Panc1 (cell line): ENCODE measurements at regions not wholly inside any gene's neighbourhood (a gene's known extent, or its start where the extent isn't known, plus 50 kb on each side); places are given as distances from the start of the nearest gene placed in this dataset.

ENCODE experiments used
- ATAC-seq: fragments of 200-7000 bp; cut with Tn5 transposase; 2 replicates; pipeline ENCODE4 v1.9.1; 2020; ENCODE audit warnings: mild to moderate bottlenecking, moderate library complexity
- BruUV-seq: library from RNA; stranded (reverse); fragments of 400-500 nt; replicated peaks from 2 replicates; lab custom pipeline; 2021; lab: Mats Ljungman, UMichigan
- CTCF ChIA-PET: fragments of 300-600 bp; sonication (Branson Sonifier 250); formaldehyde crosslinking; loops from one replicate; lab custom pipeline; 2022; ENCODE audit warnings: antibody characterized with exemption; lab: Charles Lee
- POLR2A ChIA-PET: fragments of 300-600 bp; sonication (Branson Sonifier 250); formaldehyde crosslinking; loops from one replicate; lab custom pipeline; 2022; ENCODE audit warnings: antibody characterized with exemption; lab: Charles Lee
- DNase-seq: peaks from one replicate; pipeline ENCODE4 v3.0.0-alpha.2; 2010; ENCODE audit warnings: low read depth, low spot score
- H3K27ac ChIP-seq: 2 replicates; pipeline ENCODE4 v1.5.1; 2011; ENCODE audit warnings: mild to moderate bottlenecking, low read length, inconsistent platforms
- H3K27me3 ChIP-seq: fragments of 200-500 bp; sonication (Bioruptor generic); 2 replicates; pipeline ENCODE4 v1.6.0; 2014; ENCODE audit warnings: low read length, inconsistent platforms; ENCODE audit not compliant: control insufficient read depth, insufficient read depth
- H3K36me3 ChIP-seq: fragments of 200-500 bp; sonication (Bioruptor generic); 2 replicates; pipeline ENCODE4 v1.5.1; 2014; ENCODE audit warnings: inconsistent platforms, mild to moderate bottlenecking, low read length, moderate library complexity; ENCODE audit not compliant: control insufficient read depth, insufficient read depth
- H3K4me1 ChIP-seq: 2 replicates; pipeline ENCODE4 v1.5.1; 2011; ENCODE audit warnings: inconsistent platforms, mild to moderate bottlenecking, low read length, moderate library complexity; ENCODE audit not compliant: control insufficient read depth, insufficient read depth
- H3K4me3 ChIP-seq, 2 experiments: 2 replicates each; pipeline ENCODE4 v1.5.1; 2011 to 2012; ENCODE audit warnings: low read depth in 2 of 2, low read length in 2 of 2, mild to moderate bottlenecking in 2 of 2, inconsistent platforms in 1 of 2, moderate library complexity in 1 of 2
- H3K9me3 ChIP-seq: fragments of 200-500 bp; sonication (Bioruptor generic); 2 replicates; pipeline ENCODE4 v1.5.1; 2014; ENCODE audit warnings: low read depth, mild to moderate bottlenecking, inconsistent platforms, low read length, moderate library complexity; ENCODE audit not compliant: control insufficient read depth, insufficient read depth
- POLR2AphosphoS5 ChIP-seq: IDR thresholded peaks from 2 replicates; pipeline ENCODE4 v1.6.1; 2012; ENCODE audit warnings: mild to moderate bottlenecking, low read depth, low read length, moderate library complexity
- SIN3A ChIP-seq: IDR thresholded peaks from 2 replicates; pipeline ENCODE4 v1.6.1; 2012; ENCODE audit warnings: low read depth, mild to moderate bottlenecking, low read length, moderate library complexity, borderline replicate concordance; ENCODE audit not compliant: insufficient read depth
- TCF7L2 ChIP-seq: IDR thresholded peaks from 2 replicates; pipeline ENCODE4 v1.6.1; 2011; ENCODE audit warnings: mild to moderate bottlenecking, low read depth, low read length, inconsistent platforms
- in situ Hi-C: cut with HindIII; loops from 2 replicates; pipeline ENCODE4 v1.10.0; 2016; ENCODE audit warnings: low sequenced_read_pairs, low pct_unique_long_range_greater_than_20kb
- intact Hi-C: fragments of 100-400 bp; cut with micrococcal nuclease; formaldehyde crosslinking; loops from one replicate; pipeline ENCODE4 v1.10.0; 2022; ENCODE audit not compliant: unreplicated experiment
- TF ChIP-seq, protein P1 (sequence below), 2 experiments: IDR thresholded peaks; 2 replicates each; pipeline ENCODE4 v1.6.1; 2011 to 2012; ENCODE audit warnings: low read depth in 2 of 2, control low read depth in 1 of 2, low read length in 1 of 2, mild to moderate bottlenecking in 1 of 2, moderate library complexity in 1 of 2; ENCODE audit not compliant: insufficient read depth in 1 of 2
- TF ChIP-seq, protein P2 (sequence below): fragments of 450-650 bp; IDR thresholded peaks from 2 replicates; pipeline ENCODE4 v1.5.1; 2017; ENCODE audit warnings: mild to moderate bottlenecking

DNA sequence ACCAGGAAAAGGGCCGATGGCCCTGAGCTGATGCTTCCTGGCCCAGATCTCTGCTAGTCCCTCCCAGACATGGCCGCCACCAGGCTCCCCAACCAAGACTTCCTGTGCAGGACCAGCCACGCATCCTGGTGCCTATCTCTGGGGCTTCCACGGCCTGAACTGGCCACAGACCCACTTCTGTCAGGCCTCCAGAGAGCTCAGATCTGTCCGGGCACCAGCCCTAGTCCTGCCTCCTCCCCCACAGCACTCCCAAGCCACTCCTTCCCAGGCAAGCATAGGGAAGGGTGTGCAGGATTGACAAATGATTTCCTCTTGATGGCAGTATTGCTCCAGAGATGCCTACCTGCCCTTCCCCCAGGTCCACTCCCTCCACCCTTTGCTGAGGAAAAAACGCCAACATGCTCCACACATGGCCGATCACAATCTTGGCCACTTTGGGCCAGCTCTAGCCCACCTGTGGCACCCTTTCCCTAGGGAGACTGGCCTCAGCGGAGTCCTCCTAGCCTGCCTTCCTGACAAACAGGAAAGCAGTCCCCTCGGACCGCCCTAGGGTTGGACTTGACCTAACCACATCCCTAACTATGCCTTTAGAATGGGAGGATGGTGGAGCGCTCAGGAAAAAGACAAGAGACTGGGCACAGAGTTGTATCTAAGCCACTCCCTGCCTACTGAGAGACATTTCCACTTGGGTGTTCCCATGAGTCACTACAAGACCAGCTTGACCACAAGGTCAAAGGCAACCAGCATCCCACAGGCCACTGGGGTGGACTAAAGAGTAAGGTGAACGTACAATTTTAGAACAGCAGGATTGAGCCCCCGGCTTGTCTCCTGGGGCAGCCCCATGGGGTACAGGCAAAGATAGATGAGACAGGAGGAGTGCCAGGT lies 277.5 kb upstream of the AGTR2 start:
- no peaks in the 10 kb centered on the region for H3K36me3 ChIP-seq
- ATAC-seq (no peak), DNase-seq (no peak)
- H3K27me3 ChIP-seq: no peaks in the 10 kb centered on the region
- in situ Hi-C loops (no loop called here), intact Hi-C loops (no loop called here)
- no peak for TF ChIP-seq SIN3A
- no peaks in the 10 kb centered on the region for H3K4me1 ChIP-seq
- H3K27ac ChIP-seq: no peak overlapping the region
- no peaks in the 10 kb centered on the region for H3K9me3 ChIP-seq
- ChIA-PET CTCF (no interaction called here), POLR2A (no interaction called here)
- no peak overlapping the region for H3K4me3 ChIP-seq
- no TSS peak for BruUV-seq

DNA sequence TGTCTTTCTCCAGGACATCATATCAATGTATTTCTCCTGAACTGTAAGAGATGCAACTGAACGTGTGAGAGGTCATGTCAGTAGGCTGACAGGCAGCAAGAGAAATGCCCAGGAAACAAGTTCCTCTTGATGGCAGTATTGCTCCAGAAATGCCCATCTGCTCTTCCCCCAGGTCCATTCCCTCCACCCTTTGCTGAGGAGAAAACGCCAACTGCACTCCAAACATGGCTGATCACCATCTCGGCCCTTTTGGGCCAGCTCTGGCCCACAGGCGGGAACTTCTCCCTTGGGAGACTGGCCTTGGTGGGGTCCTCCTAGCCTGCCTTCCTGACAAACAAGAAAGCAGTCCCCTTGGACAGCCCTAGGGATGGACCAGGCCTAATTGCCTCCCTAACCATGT lies 276.5 kb upstream of the AGTR2 start:
- POLR2A ChIA-PET: no interaction called here
- no peak overlapping the region for H3K4me3 ChIP-seq
- H3K36me3 ChIP-seq: no peaks in the 10 kb centered on the region
- no peak overlapping the region for H3K27ac ChIP-seq
- H3K4me1 ChIP-seq: no peaks in the 10 kb centered on the region
- in situ Hi-C loops: no loop called here
- no TSS peak for BruUV-seq
- DNase-seq: no peak
- intact Hi-C loops: no loop called here
- TF ChIP-seq SIN3A: no peak
- TF ChIP-seq TCF7L2: no peak
- TF ChIP-seq POLR2AphosphoS5: no peak
- TF ChIP-seq, protein P1, sequence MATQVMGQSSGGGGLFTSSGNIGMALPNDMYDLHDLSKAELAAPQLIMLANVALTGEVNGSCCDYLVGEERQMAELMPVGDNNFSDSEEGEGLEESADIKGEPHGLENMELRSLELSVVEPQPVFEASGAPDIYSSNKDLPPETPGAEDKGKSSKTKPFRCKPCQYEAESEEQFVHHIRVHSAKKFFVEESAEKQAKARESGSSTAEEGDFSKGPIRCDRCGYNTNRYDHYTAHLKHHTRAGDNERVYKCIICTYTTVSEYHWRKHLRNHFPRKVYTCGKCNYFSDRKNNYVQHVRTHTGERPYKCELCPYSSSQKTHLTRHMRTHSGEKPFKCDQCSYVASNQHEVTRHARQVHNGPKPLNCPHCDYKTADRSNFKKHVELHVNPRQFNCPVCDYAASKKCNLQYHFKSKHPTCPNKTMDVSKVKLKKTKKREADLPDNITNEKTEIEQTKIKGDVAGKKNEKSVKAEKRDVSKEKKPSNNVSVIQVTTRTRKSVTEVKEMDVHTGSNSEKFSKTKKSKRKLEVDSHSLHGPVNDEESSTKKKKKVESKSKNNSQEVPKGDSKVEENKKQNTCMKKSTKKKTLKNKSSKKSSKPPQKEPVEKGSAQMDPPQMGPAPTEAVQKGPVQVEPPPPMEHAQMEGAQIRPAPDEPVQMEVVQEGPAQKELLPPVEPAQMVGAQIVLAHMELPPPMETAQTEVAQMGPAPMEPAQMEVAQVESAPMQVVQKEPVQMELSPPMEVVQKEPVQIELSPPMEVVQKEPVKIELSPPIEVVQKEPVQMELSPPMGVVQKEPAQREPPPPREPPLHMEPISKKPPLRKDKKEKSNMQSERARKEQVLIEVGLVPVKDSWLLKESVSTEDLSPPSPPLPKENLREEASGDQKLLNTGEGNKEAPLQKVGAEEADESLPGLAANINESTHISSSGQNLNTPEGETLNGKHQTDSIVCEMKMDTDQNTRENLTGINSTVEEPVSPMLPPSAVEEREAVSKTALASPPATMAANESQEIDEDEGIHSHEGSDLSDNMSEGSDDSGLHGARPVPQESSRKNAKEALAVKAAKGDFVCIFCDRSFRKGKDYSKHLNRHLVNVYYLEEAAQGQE (IDR thresholded peaks at IDR 0.05; ENCODE audit: insufficient read depth in 1 of 2, low read depth in 2 of 2, low read length in 1 of 2): no peak
- TF ChIP-seq, protein P2, sequence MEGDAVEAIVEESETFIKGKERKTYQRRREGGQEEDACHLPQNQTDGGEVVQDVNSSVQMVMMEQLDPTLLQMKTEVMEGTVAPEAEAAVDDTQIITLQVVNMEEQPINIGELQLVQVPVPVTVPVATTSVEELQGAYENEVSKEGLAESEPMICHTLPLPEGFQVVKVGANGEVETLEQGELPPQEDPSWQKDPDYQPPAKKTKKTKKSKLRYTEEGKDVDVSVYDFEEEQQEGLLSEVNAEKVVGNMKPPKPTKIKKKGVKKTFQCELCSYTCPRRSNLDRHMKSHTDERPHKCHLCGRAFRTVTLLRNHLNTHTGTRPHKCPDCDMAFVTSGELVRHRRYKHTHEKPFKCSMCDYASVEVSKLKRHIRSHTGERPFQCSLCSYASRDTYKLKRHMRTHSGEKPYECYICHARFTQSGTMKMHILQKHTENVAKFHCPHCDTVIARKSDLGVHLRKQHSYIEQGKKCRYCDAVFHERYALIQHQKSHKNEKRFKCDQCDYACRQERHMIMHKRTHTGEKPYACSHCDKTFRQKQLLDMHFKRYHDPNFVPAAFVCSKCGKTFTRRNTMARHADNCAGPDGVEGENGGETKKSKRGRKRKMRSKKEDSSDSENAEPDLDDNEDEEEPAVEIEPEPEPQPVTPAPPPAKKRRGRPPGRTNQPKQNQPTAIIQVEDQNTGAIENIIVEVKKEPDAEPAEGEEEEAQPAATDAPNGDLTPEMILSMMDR: no peak
- no peaks in the 10 kb centered on the region for H3K9me3 ChIP-seq
- no peaks in the 10 kb centered on the region for H3K27me3 ChIP-seq
- ATAC-seq: peak; percentile 34; the same call in 1 of the 2 replicates
- CTCF ChIA-PET: no interaction called here

DNA sequence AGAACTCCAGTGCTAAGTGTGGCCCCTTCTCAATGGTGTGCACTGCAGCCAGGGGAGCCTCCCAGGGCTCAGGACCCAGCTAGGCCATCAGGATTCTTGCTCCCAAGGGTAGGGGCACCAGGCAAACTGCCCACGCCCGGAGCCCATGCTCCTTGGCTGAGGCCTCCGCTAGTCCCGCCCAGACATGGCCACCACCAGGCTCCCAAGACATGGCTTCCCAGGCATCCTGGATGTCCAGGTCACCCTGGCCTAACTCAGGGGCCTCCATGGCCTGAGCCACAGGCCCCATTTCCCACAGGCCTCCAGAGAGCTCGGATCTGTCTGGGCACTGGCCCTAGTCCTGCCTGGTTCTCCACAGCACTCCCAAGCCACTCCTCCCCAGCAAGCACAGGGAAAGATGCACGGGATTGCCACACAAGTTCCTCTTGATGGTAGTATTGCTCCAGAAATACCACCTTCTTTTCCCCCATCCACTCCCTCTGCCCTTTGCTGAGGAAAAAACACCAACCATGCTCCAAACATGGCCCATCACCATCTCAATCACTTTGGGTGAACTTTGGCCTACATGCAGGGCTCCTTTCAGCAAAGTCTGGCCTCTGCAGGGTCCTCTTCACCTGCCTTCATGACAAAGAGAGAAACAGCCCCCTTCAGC lies 274.7 kb upstream of the AGTR2 start:
- Histone ChIP-seq H3K4me3 (no peak overlapping the region), H3K27me3 (no peaks in the 10 kb centered on the region), H3K4me1 (no peaks in the 10 kb centered on the region), H3K9me3 (no peaks in the 10 kb centered on the region), H3K36me3 (no peaks in the 10 kb centered on the region), H3K27ac (no peak overlapping the region)
- no TSS peak for BruUV-seq
- DNase-seq (no peak), ATAC-seq (no peak)
- ChIA-PET CTCF (no interaction called here), POLR2A (no interaction called here)
- in situ Hi-C loops (no loop called here), intact Hi-C loops (no loop called here)
- TF ChIP-seq, protein P1 (IDR thresholded peaks at IDR 0.05; ENCODE audit: insufficient read depth in 1 of 2, low read depth in 2 of 2, low read length in 1 of 2): no peak
- no peak for TF ChIP-seq TCF7L2
- TF ChIP-seq, protein P2: no peak
- no peak for TF ChIP-seq POLR2AphosphoS5
- TF ChIP-seq SIN3A: no peak
